GM18907 (cell line): ENCODE measurements at regions not wholly inside any gene's neighbourhood (a gene's known extent, or its start where the extent isn't known, plus 50 kb on each side); places are given as distances from the start of the nearest gene placed in this dataset.

Experiments used
- ATAC-seq: cut with Tn5 transposase; IDR thresholded peaks from one replicate; pipeline ENCODE4 v1.9.1; 2021; ENCODE audit warnings: mild to moderate bottlenecking, moderate library complexity; ENCODE audit not compliant: unreplicated experiment

GRCh38 chr1:5109633-5110032 is 455.2 kb downstream of the AJAP1 start:
- no peak for ATAC-seq

- ATAC-seq = no peak
These were observed 454.3 kb downstream of the AJAP1 start for GRCh38 chr1:5108740-5109139.

- ATAC-seq = no peak
These were observed 451.3 kb downstream of the AJAP1 start for GRCh38 chr1:5105744-5106143.

- no peak for ATAC-seq
These were observed 445.1 kb downstream of the AJAP1 start for GRCh38 chr1:5099558-5099957.

GRCh38 chr1:5098981-5099385 is 444.6 kb downstream of the AJAP1 start:
- ATAC-seq = no peak

GRCh38 chr1:5093042-5093441 is 438.6 kb downstream of the AJAP1 start:
- ATAC-seq = no peak

- no peak for ATAC-seq
These were observed 430.3 kb downstream of the AJAP1 start for GRCh38 chr1:5084676-5085075.

- ATAC-seq = no peak
These were observed 412.8 kb downstream of the AJAP1 start for GRCh38 chr1:5067246-5067645.

GRCh38 chr1:5053744-5054143 is 399.3 kb downstream of the AJAP1 start:
- no peak for ATAC-seq

GRCh38 chr1:5029136-5029535 is 374.7 kb downstream of the AJAP1 start:
- no peak for ATAC-seq

GRCh38 chr1:5012249-5012648 is 357.8 kb downstream of the AJAP1 start:
- no peak for ATAC-seq

- no peak for ATAC-seq
These were observed 356.2 kb downstream of the AJAP1 start for GRCh38 chr1:5010656-5011055.

- ATAC-seq = no peak
These were observed 355.8 kb downstream of the AJAP1 start for GRCh38 chr1:5010236-5010635.

- ATAC-seq = no peak
These were observed 355.1 kb downstream of the AJAP1 start for GRCh38 chr1:5009376-5010065.

GRCh38 chr1:5005171-5005570 is 350.8 kb downstream of the AJAP1 start:
- no peak for ATAC-seq

- no peak for ATAC-seq
These were observed 348.3 kb downstream of the AJAP1 start for GRCh38 chr1:5002676-5003075.

- no peak for ATAC-seq
These were observed 347.1 kb downstream of the AJAP1 start for GRCh38 chr1:5001466-5001865.

GRCh38 chr1:4986306-4986705 is 331.9 kb downstream of the AJAP1 start:
- ATAC-seq = no peak

- no peak for ATAC-seq
These were observed 330.4 kb downstream of the AJAP1 start for GRCh38 chr1:4984841-4985240.

GRCh38 chr1:4980211-4980610 is 325.8 kb downstream of the AJAP1 start:
- no peak for ATAC-seq

GRCh38 chr1:4978660-4979390 is 324.4 kb downstream of the AJAP1 start:
- no peak for ATAC-seq

- no peak for ATAC-seq
These were observed 323.3 kb downstream of the AJAP1 start for GRCh38 chr1:4977701-4978100.
